ENCODE measurements at regions not wholly inside any gene's neighbourhood (a gene's known extent, or its start where the extent isn't known, plus 50 kb on each side); places are given as distances from the start of the nearest gene placed in this dataset.

- H3K4me3 ChIP-seq (ENCODE audit: low read depth, low read length): no peak overlapping the region
- no peak for TF ChIP-seq CTCF (IDR thresholded peaks at IDR 0.05; ENCODE audit: borderline replicate concordance, insufficient read depth, low read depth, low read length)
These were observed 172.2 kb downstream of the C7orf25 start for GRCh38 chr7:42739638-42740037.

- no peak overlapping the region for H3K4me3 ChIP-seq (ENCODE audit: low read depth, low read length)
- no peak for TF ChIP-seq CTCF (IDR thresholded peaks at IDR 0.05; ENCODE audit: borderline replicate concordance, insufficient read depth, low read depth, low read length)
These were observed 174.9 kb downstream of the C7orf25 start for GRCh38 chr7:42736931-42737330.

- TF ChIP-seq CTCF (IDR thresholded peaks at IDR 0.05; ENCODE audit: borderline replicate concordance, insufficient read depth, low read depth, low read length): no peak
- no peak overlapping the region for H3K4me3 ChIP-seq (ENCODE audit: low read depth, low read length)
These were observed 176.8 kb downstream of the C7orf25 start for GRCh38 chr7:42735081-42735480.

GRCh38 chr7:42734568-42734967 is 177.3 kb downstream of the C7orf25 start:
- H3K4me3 ChIP-seq (ENCODE audit: low read depth, low read length): no peak overlapping the region
- TF ChIP-seq CTCF (IDR thresholded peaks at IDR 0.05; ENCODE audit: borderline replicate concordance, insufficient read depth, low read depth, low read length): no peak

GRCh38 chr7:42733040-42733439 is 178.8 kb downstream of the C7orf25 start:
- H3K4me3 ChIP-seq (ENCODE audit: low read depth, low read length): no peak overlapping the region
- TF ChIP-seq CTCF (IDR thresholded peaks at IDR 0.05; ENCODE audit: borderline replicate concordance, insufficient read depth, low read depth, low read length): no peak

- H3K4me3 ChIP-seq (ENCODE audit: low read depth, low read length): no peak overlapping the region
- TF ChIP-seq CTCF (IDR thresholded peaks at IDR 0.05; ENCODE audit: borderline replicate concordance, insufficient read depth, low read depth, low read length): no peak
These were observed 181.3 kb downstream of the C7orf25 start for GRCh38 chr7:42730586-42730985.

GRCh38 chr7:42729053-42729765 is 182.7 kb downstream of the C7orf25 start:
- no peak for TF ChIP-seq CTCF (IDR thresholded peaks at IDR 0.05; ENCODE audit: borderline replicate concordance, insufficient read depth, low read depth, low read length)
- H3K4me3 ChIP-seq (ENCODE audit: low read depth, low read length): no peak overlapping the region

Measured in GM12875 (cell line).